GM19239 (cell line): ENCODE measurements at regions not wholly inside any gene's neighbourhood (a gene's known extent, or its start where the extent isn't known, plus 50 kb on each side); places are given as distances from the start of the nearest gene placed in this dataset.

Experiments
- DNase-seq: peaks from one replicate; pipeline ENCODE4 v3.0.0; 2011; ENCODE audit warnings: low spot score; ENCODE audit not compliant: insufficient read length
- FAIRE-seq: peaks from 2 replicates; lab custom pipeline; 2011; peaks lifted over from hg19 to GRCh38; lab: Jason Lieb, UNC

DNA sequence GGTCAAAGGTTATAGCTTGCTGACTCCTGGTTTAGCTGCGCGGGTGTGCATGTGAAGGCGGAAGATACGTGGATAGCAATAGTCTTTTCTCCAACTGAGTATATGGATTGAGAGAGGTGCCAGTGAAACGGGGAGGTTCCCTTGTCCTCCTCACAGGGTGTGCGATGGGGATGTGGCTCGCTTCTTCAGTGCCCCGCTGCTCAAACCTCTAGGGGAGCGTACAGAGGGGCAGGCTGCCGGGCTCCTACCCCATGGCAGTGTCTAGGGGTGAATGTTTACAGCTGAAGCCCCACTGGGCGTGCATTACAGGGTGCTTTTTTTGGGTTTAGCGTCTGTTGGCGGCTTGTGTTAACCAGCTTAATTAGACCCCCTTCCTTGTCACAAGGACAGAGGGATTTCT, 438.5 kb downstream of the CCSER2 start:
- FAIRE-seq: no peak

DNA sequence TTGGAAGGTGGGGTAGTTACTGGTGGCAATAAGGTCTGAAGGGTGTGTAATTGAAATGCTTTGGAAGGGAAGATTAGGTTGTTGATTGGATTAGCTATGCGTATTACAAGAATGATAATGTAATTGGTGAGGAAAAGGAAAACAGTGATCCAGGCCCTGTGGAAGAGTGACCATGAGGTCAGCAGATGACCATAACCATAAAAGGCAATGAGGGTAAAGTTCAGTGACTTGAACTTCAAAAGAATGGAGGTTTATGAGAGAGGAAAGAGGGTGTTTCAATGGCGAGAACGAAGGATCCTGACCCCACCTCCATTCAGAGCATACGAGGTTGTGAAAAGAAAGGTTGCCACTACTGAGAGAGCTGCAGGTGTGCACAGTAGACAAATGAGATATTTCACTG, 439.7 kb downstream of the CCSER2 start:
- DNase-seq (no peak), FAIRE-seq (no peak)

More for the DNA sequence above, 438.5 kb downstream of the CCSER2 start:
- DNase-seq: no peak

DNA sequence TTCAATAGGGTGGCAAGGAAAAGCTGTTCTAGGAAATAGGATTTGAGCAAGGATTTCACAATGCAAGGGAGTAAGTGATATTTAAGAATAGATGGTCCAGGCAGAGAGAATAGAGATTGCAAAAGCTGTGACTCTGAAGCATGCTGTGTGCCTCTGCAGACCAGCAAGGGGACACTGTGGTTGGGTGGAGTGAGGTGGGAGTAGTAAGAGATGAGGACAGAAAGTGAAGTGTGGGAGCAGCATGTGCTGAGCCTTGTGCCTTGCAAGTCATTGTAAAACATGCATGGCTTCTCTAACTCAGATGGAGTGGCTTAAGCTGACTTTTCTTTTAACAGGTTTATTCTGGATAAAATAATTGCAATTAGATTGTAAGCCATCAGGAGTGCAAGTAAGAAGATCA, 442.4 kb downstream of the CCSER2 start:
- DNase-seq: no peak
- no peak for FAIRE-seq

DNA sequence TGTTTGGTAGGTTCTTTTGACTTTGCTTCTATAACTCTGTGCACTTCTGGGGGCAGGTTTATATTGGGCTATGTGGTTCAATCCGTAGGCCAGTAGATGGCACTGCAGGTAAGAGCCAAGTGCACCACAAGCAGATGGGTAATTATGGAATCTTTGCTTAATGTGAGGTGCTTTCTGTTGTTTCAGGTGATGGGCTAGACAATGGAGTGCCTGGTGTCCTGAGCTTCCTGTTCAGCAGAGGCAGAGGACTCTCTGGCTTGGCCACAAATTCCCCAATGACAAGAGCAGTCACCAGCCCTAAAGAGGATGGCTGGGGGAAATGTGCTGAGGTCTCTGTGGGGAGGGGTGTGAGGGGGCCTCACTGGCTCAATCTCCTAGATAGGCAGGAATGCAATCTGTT, 455.0 kb downstream of the CCSER2 start:
- no peak for FAIRE-seq
- DNase-seq: no peak

DNA sequence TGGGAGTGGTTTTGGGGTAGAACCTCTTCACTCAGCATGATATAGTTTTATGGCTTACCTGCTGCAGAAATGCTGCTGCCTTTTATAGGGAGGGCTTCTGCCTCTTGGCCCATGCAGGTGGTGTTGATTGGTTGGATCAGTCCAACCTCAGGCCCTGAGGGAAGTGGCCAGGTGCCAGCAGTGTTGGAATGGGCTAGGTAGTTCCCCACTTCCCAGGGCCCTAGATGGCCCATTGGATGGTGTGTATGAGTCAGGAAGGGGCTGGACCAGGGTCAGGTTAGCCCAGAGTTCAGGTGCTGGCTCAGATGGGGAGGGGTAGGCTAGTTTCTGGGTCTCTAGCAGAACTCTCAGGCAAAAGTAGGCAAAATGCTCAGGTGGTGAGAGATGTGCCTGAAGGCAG, 455.5 kb downstream of the CCSER2 start:
- FAIRE-seq: no peak

DNA sequence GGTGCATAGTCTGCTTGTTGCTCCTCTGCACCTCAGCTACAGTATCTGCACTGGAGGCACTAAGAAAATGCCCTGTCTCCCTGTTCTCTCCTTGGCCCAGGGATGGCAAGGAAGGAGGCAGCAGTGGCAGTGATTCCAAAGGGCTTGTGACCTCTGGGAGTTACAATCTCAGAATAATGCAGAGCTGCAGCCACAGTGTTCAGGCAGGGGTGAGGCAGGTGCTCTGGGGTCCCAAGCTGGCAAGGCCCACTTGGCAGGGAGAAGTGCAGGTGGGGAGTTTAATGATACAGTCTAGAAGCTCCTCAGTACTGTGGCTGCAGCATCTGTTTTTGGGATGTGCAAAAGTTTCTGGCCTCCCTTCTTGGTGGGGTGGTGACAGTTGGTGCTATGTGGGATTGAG, 456.4 kb downstream of the CCSER2 start:
- FAIRE-seq: no peak
- no peak for DNase-seq

More for the DNA sequence above, 455.5 kb downstream of the CCSER2 start:
- no peak for DNase-seq

DNA sequence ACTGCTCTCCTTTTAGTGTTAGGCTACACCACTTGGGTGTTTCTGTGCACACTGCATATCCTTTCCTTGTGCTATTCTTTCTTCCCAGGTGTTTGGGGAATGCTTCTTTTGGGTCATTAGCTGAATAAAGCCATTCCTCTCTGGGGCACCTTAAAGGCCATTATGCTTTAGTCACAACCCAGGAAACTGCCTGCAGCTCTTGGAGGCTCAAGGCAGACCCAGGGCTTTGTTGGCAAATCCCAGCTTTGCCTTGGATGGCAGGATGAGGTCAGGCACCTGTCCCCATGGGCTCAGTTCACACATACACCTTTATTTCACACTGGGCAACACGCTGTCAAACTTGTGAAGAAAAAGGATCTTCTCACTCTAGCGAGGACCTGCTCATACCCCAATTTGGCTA, 460.6 kb downstream of the CCSER2 start:
- DNase-seq (no peak), FAIRE-seq (no peak)

DNA sequence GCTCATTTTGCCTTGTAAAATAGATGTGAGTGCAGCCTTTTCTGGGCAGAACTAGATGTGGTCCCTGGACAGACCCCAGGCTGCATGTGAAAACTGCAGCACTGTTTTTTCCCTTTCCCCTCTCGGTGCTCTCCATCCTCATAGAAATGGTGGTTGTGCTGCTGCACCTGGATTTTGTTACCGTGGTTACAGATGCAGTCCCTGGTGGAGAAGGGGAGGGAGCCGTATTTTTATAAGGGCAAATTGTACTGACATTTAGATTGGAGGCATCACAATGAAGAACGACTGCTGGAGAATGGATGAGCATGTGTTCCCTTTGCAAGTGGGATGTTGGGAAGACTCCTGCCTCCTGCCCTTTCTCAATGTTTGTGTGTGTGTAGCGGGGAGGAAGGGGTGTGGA, 469.9 kb downstream of the CCSER2 start:
- FAIRE-seq (no peak), DNase-seq (no peak)

DNA sequence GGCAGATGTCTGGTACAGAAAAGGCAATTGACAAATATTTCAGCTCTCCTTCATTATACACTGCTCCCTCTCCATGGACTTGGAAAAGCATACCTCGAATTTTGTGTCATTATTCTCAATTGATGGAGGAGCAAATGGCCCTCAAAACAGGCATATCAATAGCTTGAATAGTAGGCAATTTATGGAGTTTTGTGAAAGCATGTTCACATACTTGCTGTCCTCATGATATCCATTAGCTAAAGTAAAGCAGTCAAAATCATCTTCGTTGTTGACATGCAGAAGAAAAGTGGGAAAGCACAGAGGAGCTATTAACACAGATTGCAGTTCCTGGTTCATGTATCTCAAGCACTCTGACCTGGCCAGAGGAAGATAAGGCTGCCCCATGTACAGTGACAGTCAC, 472.8 kb downstream of the CCSER2 start:
- DNase-seq (no peak), FAIRE-seq (no peak)

DNA sequence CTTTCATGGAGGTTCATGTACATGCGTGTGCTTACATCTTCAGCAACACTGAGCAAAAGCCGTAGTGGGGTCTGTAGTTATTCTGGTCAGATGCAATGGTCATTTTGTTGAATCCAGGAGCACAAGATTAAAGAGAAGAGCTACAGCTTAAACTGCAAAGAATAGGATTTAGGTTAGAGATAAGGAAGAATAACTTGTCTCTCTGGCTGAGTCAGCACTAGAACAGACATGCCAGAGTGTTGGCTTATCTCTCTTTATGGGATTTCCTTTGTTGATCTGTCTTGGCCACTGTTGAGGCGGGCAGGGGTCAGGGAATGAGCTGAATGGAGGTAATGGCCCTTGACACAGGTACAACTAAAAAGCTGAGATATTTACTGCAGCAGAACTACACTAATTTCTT, 473.5 kb downstream of the CCSER2 start:
- DNase-seq: no peak
- FAIRE-seq: no peak

DNA sequence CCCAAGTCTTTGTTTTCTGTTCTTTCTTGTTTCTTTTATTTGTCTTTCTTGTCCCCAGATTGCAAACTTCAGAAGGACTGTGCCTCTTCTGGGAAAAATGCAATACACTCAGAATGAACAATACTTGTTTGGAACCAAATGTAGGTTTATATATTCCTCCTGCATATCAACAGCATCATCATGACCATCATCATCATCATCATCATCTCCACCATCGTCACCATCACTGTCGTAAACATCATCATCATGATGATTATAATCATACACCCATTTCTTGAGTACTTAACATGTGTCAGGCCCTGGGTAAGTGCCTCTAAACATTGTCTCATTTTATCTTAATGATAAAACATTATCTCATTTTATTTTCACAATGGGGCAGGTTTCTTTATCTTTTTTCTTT, 476.8 kb downstream of the CCSER2 start:
- no peak for FAIRE-seq

DNA sequence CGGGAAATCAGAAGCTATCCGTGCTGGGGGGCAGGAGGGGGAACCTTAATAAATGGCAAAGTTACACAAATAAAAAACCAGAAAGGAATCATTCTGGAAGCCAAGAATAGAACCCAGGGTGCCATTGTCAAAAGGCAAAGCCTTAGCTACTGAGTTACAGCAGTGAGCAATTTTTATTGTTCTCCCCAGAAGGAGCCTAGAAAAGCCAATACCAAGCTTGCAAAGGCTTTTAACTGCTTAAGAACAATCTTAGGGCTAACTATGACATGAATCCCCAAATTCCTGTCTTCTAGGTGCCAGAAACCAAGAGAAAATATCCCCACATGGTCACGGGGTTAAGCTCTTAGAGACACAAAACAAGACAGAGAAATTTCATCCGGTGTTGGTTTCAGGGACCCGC, 482.7 kb downstream of the CCSER2 start:
- FAIRE-seq: no peak
- no peak for DNase-seq

More for the DNA sequence above, 476.8 kb downstream of the CCSER2 start:
- DNase-seq: no peak

DNA sequence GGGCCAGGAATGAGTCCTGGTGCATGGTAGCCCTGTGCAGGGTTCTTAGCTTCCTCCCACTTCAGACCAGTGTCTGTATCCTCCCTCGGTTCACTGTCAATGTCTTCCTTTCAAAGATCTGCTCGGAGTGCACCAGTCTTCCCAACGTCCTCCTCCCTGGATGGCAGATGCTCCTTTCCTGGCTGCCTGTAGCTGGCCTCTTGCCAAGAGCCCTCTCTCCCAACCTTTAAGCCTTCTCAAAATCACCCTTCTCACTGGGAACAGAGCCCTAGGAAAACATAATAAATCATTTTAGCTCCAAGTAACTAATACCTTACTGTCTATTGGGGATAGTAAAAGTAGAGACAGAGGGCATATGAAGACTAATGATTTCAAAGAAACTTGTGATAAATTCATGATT, 490.6 kb downstream of the CCSER2 start:
- FAIRE-seq (no peak), DNase-seq (no peak)

DNA sequence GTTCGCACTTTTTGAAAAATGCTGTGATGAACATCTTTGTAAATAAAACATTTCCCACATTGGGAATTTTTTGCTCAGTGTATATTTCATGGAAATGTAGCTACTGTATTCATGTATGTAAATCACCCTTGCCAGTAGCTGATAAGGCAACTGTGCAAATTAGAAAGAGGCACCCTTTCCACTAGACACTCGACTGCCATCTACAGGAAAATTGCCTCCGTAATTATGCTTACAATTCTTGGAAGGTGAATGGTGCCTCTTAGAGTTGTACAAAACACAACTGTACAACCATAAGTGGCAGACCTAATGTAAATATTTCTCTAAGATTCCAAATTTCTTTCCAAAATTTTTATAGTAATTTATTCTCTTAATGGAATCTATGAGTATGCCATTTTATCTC, 491.7 kb downstream of the CCSER2 start:
- DNase-seq (no peak), FAIRE-seq (no peak)

DNA sequence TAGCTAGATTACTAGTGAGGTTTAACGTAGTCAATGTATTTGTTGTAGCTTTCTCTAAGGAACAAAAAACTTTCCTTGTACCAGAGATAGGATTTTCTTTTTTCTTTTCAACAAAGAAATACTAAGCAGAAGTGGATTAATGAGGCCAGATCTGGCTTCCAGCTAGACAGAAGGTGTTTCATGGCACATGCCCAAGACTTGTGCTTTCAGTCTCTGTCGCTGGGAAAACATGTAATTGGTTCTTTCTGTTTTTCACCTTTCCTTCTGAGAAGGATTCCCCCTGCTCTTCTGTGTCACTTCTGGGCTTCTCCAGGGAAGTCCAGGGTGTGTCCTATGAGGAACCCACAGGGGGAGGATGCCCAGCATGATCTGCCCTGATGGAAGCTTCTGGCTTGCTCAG, 492.2 kb downstream of the CCSER2 start:
- DNase-seq: no peak
- FAIRE-seq: no peak

DNA sequence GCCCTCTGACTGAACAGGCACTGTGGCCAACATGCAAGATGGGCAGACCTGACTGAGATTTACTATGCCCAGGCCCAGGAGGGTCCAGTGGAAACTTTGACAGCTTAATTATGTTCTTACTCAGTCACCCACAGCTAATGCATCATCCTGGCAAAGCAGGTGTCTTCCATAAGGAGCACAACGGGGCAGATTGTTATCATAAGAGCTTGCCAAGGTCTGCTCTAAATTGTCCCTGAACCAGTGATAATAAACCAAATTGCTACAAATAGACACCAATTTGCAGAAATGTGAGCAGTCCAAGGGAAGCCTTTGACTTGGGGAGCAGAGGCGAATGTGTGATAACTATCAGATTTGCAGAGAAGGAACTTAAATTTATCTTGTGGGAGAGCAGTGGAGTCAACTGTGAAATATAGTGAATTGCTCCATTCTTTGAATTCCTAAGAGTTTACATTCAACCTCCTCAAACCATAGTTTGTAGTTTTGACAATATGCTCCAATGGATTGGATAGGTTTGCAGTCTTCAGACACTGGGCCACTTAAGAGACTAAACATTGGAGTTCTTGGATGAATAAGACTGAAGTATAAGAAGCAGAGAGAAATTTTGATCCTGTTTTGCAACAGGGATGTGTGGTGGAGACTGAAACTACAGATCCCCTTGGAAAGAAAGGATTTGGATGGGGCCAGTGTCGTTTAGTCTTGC, 494.7 kb downstream of the CCSER2 start:
- DNase-seq: no peak
- FAIRE-seq: no peak

DNA sequence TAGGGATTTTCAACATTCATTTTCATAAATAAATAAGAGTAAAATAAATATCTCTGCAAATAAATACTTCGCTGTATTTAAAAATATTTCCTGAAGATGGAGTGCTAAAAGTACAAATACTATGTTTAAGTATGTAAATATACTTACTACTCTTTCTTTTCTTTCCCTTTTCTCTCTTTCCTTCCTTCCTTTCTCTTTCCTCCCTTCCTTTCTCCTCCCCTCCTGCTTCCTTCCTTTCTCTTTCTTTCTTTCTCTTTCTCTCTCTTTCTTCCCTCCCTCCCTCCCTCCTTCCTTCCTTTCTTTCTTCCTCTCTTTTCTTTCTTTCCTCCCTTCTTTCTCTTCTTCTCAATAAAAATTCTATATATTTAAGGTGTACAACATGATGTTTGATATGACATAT, 496.1 kb downstream of the CCSER2 start:
- FAIRE-seq (no peak), DNase-seq (no peak)

DNA sequence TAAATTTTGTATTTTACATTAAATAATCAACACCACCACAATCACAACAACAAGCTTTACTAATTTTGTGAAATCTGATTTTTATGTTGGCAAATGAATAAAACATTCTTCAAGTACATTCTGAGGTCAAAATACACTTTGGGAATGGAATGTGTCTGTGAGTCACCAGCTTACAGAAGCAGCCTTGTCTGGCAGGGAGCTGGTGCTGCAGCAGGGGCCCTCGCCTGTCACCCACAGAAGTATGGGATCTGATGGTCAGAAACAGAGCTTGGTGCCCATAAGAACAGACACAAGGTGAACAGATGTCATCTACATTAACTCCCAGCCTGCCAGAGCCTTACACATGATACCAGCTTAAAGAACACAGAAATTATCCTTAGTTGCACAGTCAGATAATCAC, 496.9 kb downstream of the CCSER2 start:
- FAIRE-seq: no peak
- no peak for DNase-seq

DNA sequence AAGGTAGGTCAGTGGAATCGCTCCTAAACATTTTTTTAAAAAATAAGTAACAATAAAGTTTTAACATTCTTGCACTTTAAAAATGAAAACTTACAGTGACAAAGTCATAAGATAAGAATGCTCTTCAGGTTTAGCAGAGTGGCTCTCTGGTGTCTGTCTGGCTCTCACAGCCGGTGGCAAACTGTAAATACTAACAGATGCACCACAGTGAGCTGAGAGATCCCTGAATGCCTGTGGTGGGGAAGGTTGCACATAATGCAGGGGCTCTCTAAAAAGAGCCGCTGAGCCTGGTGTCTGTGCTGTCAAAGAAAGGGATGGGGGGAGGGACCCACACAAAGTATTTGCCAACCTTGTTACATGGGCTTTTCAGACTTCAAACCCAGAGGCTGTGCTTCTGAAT, 498.3 kb downstream of the CCSER2 start:
- no peak for FAIRE-seq
- no peak for DNase-seq

DNA sequence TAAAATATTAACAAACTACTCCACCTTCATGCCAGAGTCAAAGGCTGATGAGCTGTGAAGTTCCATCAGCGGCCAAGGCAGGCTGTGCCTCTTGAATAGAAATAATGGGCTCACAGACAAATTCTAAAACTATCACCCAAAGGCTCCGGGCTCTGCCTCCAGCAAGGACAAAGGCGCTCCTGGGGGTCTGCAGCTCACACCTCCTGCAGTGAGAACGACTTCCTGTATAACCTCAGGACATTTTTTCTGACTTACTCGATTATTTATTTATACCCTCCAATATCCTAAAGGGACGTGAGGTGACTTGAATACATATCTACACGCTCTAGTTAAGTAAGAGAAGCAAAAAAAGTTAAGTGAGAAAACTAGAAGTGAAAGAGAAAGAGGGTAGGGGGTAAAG, 500.7 kb downstream of the CCSER2 start:
- FAIRE-seq: no peak
- DNase-seq: no peak

DNA sequence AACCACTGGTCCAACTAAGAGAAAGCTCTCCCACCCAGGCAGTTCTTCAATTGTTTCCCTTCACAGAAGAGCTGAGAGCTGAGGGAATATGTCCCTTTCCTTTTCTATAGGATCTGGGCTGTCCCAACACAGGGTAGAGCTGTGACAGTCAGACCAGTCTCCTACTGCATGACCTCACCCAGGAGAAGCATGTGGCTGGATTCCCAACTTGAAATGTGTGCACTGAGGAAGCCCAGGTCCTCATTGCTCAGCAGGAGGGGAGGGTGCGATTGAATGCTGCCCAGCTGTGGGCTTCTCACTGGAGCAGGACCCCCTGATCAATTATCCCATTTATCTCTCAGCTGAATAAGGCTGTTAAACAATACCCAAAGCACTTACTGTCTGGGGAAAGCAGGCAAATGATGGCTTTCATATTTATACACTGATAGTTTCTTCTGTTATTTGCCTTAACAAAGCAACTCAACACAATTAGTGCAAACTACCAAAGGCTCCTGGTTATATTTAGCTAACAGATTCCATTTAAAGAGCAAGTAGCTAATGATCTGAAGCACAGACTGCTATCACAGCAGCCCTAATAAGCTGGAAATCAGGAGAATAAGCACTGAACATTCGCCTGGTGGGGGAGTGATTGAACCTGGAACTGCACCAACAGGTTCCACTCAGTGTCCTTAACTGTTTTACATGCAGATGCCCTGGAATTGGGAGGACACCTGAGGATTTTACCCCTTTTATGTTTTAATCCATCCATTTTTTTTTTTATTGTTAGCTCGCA, 508.8 kb downstream of the CCSER2 start:
- FAIRE-seq: no peak
- DNase-seq: no peak

DNA sequence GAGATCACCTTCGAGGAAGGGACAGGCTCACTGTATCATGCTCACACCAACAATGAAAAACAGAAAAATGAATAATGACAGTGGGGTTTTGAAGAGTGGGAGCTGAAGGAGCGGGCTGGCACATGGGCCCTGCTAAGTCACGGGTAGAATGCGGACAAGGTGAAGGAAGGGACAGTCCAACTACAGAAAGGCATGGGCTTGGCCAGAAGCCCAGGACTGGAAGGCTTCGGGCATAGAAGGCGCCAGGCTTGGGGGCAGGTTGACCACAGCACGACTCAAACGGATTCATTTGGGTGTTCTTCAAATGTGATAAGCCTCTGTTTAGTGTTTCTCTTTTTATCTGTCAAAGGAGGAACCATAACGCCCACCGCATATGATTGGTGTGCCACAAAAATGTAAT, 509.5 kb downstream of the CCSER2 start:
- FAIRE-seq: no peak
- no peak for DNase-seq
